ENCODE measurements at regions not wholly inside any gene's neighbourhood (a gene's known extent, or its start where the extent isn't known, plus 50 kb on each side); places are given as distances from the start of the nearest gene placed in this dataset.

GRCh38 chr12:78490861-78491260 lies 373.7 kb upstream of the SYT1 start:
- no peak for DNase-seq
- no peaks in the 10 kb centered on the region for H3K4me1 ChIP-seq (ENCODE audit: control insufficient read depth, insufficient read depth, low read length)
- no peaks in the 10 kb centered on the region for H3K9me3 ChIP-seq (ENCODE audit: control insufficient read depth, low read length)
- no peaks in the 10 kb centered on the region for H3K36me3 ChIP-seq (ENCODE audit: control insufficient read depth, insufficient read depth, low read length)
- no peak overlapping the region for H3K4me3 Mint-ChIP-seq
- no peak overlapping the region for H3K4me3 ChIP-seq (ENCODE audit: low read length)
- no peaks in the 10 kb centered on the region for H3K36me3 Mint-ChIP-seq (ENCODE audit: low read depth)
- H3K27ac ChIP-seq (ENCODE audit: low read depth, low read length), result no peak overlapping the region
- TF ChIP-seq CTCF (conservative IDR thresholded peaks at IDR 0.05), result no peak
- peaks cover 1% of the 10 kb centered on the region for H3K27me3 Mint-ChIP-seq (ENCODE audit: insufficient read depth)
- H3K27ac Mint-ChIP-seq, result no peak overlapping the region
- peaks cover 4% of the 10 kb centered on the region for H3K9me3 Mint-ChIP-seq
- no peaks in the 10 kb centered on the region for H3K4me1 Mint-ChIP-seq
- H3K27me3 ChIP-seq (ENCODE audit: control insufficient read depth, insufficient read depth, low read length, poor library complexity, severe bottlenecking), result no peaks in the 10 kb centered on the region
- WGBS, 2 experiments (ENCODE audit: insufficient coverage in 1 of 2, insufficient read length in 1 of 2), result 77 to 83% methylated on average over 1 of the region's 1 CpG
- no peak overlapping the region for H3K9ac ChIP-seq (ENCODE audit: extremely low read depth, low read length, poor library complexity, severe bottlenecking)

GRCh38 chr12:78494911-78495310 lies 369.7 kb upstream of the SYT1 start:
- Histone ChIP-seq H3K9ac (ENCODE audit: extremely low read depth, low read length, poor library complexity, severe bottlenecking) (no peak overlapping the region), H3K27me3 (ENCODE audit: control insufficient read depth, insufficient read depth, low read length, poor library complexity, severe bottlenecking) (no peaks in the 10 kb centered on the region), H3K4me3 (ENCODE audit: low read length) (no peak overlapping the region), H3K27ac (ENCODE audit: low read depth, low read length) (no peak overlapping the region), H3K9me3 (ENCODE audit: control insufficient read depth, low read length) (no peaks in the 10 kb centered on the region), H3K4me1 (ENCODE audit: control insufficient read depth, insufficient read depth, low read length) (no peaks in the 10 kb centered on the region), H3K36me3 (ENCODE audit: control insufficient read depth, insufficient read depth, low read length) (no peaks in the 10 kb centered on the region)
- 100% methylated on average over 1 of the region's 1 CpG; no CpG with 5 or more reads in 1 of the 2 experiments for WGBS, 2 experiments (ENCODE audit: insufficient coverage in 1 of 2, insufficient read length in 1 of 2)
- Mint-ChIP-seq H3K27ac (no peak overlapping the region), H3K9me3 (no peaks in the 10 kb centered on the region), H3K4me1 (no peaks in the 10 kb centered on the region), H3K4me3 (no peak overlapping the region), H3K27me3 (ENCODE audit: insufficient read depth) (peaks cover 1% of the 10 kb centered on the region), H3K36me3 (ENCODE audit: low read depth) (no peaks in the 10 kb centered on the region)
- no peak for DNase-seq
- TF ChIP-seq CTCF (conservative IDR thresholded peaks at IDR 0.05), result no peak

GRCh38 chr12:78501825-78502224 lies 362.7 kb upstream of the SYT1 start:
- Mint-ChIP-seq H3K4me3 (no peak overlapping the region), H3K27me3 (ENCODE audit: insufficient read depth) (no peaks in the 10 kb centered on the region), H3K9me3 (no peaks in the 10 kb centered on the region), H3K27ac (no peak overlapping the region), H3K4me1 (no peaks in the 10 kb centered on the region), H3K36me3 (ENCODE audit: low read depth) (no peaks in the 10 kb centered on the region)
- Histone ChIP-seq H3K9me3 (ENCODE audit: control insufficient read depth, low read length) (no peaks in the 10 kb centered on the region), H3K4me3 (ENCODE audit: low read length) (no peak overlapping the region), H3K36me3 (ENCODE audit: control insufficient read depth, insufficient read depth, low read length) (no peaks in the 10 kb centered on the region), H3K4me1 (ENCODE audit: control insufficient read depth, insufficient read depth, low read length) (no peaks in the 10 kb centered on the region), H3K27me3 (ENCODE audit: control insufficient read depth, insufficient read depth, low read length, poor library complexity, severe bottlenecking) (no peaks in the 10 kb centered on the region), H3K27ac (ENCODE audit: low read depth, low read length) (no peak overlapping the region), H3K9ac (ENCODE audit: extremely low read depth, low read length, poor library complexity, severe bottlenecking) (no peak overlapping the region)
- TF ChIP-seq CTCF (conservative IDR thresholded peaks at IDR 0.05), result no peak
- DNase-seq, result no peak
- 92% methylated on average over 2 of the region's 2 CpGs; no CpG with 5 or more reads in 1 of the 2 experiments for WGBS, 2 experiments (ENCODE audit: insufficient coverage in 1 of 2, insufficient read length in 1 of 2)
